ENCODE measurements at regions not wholly inside any gene's neighbourhood (a gene's known extent, or its start where the extent isn't known, plus 50 kb on each side); places are given as distances from the start of the nearest gene placed in this dataset.
A peak's percentile ranks its signal among the peaks of the same experiment; 100 is the strongest.

DNA sequence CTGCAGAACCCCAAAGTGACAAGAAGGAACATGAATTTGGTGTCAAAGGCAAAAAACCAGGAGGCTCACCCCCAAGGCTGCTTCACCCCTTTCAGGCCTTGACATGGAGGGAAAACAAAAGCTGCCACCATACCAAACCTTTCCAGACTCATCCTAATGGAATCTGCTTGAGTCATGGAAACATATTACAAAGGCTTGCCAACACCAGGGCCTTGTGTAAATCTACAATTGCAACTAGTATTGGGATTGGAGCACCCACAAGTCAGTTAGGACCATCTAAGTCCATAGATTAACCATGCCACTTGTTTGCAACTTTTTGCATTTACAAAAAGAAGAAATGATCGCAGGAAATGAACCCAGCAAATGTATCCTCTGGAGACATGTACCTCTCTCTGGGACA, 297.6 kb downstream of the CDCA7 start:
- in situ Hi-C loops (cut with HindIII; ENCODE audit: low pct_unique_long_range_greater_than_20kb, low sequenced_read_pairs), result no loop called here
- no peak for DNase-seq (ENCODE audit: low read depth, low spot score)

DNA sequence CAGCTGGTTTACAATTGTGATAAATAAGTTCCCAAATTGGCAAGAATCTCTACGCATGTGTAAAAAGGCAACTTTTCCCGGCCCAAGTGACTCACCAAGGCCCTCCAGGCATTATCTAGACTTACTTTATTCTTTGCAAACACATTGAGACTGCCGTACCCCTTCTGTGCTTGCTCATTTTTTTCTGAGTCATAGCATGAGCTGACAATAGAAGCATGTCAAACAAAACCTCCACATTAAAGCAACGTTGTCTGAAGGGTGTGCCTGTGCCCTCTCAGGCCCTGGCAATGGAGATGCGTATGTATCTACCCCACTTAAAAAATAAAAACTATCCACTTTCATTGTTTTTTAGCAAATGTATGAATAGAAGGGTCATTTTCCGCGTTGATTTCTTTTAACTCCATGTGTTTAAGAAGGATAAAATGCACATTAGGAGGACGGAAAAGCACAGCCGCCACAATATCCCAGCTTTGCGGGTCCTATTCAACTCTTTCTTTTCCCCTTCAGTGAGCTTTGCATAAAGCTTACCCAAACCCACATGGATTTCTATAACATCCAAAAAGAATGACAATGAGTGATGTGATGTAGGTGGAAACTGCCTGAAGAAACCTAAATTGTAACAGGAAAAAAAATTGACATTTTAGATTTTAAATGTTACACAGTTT, 298.2 kb downstream of the CDCA7 start:
- in situ Hi-C loops (cut with HindIII; ENCODE audit: low pct_unique_long_range_greater_than_20kb, low sequenced_read_pairs), result no loop called here
- peak; percentile 45 for DNase-seq (ENCODE audit: low read depth, low spot score)

- DNase-seq (ENCODE audit: low read depth, low spot score), result no peak
- in situ Hi-C loops (cut with HindIII; ENCODE audit: low pct_unique_long_range_greater_than_20kb, low sequenced_read_pairs), result no loop called here
Observed at GRCh38 chr2:173653432-173653805, 298.7 kb downstream of the CDCA7 start.

DNA sequence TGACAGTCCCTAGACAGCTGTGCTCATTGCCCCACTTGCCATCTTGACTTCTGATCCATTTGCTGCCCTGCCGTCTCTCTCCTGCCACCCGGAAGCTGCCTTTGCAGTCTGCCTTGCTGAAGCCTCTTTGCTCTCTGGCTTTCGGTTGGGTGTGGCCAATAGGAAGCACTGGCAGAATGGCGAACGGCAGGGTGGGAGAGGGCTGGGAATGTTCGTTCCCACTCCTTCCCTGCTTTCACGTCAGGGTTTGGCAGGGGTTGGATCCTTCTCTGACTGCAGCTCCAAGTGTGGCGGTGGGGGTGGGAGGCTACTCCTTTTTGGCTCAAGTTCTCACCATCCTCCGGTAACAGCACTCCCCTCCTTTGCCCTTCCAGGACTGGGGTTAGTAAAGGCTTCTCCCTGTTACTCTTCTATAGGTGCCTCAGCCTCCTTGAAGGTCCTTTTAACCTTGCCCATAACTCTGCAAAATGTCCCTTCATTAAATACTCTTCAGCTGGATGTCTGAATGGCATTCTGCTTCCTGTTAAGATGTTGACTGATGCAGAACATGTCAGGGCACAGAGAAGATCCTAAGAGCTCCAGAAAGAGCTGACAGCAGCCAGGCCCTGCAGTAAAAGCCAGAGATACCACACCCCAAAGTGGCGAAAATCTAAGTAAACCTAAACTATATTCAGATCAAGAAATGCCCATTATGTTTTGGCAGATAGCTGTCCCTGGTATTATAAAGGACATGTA, 299.7 kb downstream of the CDCA7 start:
- DNase-seq (ENCODE audit: low read depth, low spot score), result no peak
- in situ Hi-C loops (cut with HindIII; ENCODE audit: low pct_unique_long_range_greater_than_20kb, low sequenced_read_pairs), result no loop called here

DNA sequence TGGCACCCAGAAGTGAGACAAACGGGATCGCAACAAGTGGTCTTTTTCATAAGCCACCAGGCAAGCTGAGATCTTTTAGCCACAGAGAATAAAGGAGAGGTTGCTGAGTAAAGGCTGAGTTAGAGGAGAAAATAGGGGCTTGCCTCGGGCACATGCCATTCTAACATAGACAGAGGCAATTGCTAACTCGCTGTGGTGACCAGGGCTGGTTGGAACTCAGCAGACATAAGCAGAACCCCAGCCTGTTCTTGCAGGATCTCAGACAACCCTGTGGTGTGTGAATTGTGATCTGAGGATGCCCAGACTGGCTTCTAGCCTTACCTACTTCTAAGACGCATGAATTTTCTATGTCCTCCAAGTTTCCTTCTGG, 300.2 kb downstream of the CDCA7 start:
- in situ Hi-C loops (cut with HindIII; ENCODE audit: low pct_unique_long_range_greater_than_20kb, low sequenced_read_pairs), result no loop called here
- no peak for DNase-seq (ENCODE audit: low read depth, low spot score)

DNA sequence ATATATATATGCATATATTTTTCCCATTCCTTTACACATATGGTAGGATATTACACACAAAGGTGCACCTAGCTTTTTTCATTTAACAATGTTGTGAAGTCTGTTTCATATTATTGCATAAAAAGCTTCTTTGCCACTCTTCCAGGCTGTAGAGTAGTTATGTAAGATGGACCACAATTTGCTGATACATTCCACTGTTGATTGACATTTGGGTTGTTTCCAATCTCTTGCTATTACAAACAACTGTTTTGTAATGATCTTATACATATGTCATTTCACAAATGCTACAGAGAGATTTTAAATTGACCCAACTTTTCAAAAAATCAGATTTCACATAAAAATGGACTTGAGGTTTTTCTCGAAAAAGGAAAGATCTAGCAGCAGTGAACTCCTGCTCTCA, 301.4 kb downstream of the CDCA7 start:
- DNase-seq (ENCODE audit: low read depth, low spot score), result no peak
- in situ Hi-C loops (cut with HindIII; ENCODE audit: low pct_unique_long_range_greater_than_20kb, low sequenced_read_pairs), result no loop called here

GRCh38 chr2:173657996-173658717, 303.5 kb downstream of the CDCA7 start:
- in situ Hi-C loops (cut with HindIII; ENCODE audit: low pct_unique_long_range_greater_than_20kb, low sequenced_read_pairs), result no loop called here
- no peak for DNase-seq (ENCODE audit: low read depth, low spot score)

DNA sequence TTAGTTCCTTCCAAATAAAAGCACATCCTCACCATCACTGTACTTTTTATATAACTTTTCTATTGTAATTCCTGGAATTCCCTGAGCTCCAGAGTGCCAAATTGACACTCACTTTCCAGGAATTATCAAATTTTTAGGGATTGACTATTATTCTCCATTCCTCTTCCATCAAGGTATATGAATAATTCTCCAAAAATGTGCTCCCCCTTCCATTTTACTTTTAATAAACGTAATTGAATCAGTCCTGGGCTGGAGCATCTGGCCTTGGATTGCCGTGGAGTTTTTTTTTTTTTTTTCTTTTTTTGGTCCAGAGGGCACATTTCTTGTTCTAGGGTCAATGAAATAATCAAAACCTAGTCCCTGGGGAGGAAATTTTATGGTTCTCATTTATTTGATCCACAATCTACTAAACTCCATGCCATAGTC, 304.3 kb downstream of the CDCA7 start:
- DNase-seq (ENCODE audit: low read depth, low spot score), result no peak

DNA sequence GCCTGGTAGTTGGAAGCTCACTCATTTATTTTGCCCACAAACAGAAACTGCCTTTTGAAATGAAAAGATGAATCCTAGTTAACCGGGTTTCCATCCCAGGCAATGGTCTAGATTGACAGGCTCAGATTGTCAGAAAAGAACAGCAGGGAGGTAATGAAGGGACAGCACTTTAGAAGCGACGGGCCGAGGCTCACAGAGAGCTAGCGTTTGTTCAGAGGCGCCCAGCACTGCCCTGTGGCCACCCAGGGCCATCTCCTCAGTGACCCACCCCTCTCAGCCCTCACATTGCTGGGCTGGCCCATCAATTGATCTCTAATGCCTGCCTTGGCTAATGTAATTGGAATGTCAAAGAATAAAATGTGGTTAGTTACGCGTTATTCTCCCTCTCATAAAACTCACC, 304.8 kb downstream of the CDCA7 start:
- in situ Hi-C loops (cut with HindIII; ENCODE audit: low pct_unique_long_range_greater_than_20kb, low sequenced_read_pairs), result no loop called here

More for the DNA sequence above, 304.3 kb downstream of the CDCA7 start:
- in situ Hi-C loops (cut with HindIII; ENCODE audit: low pct_unique_long_range_greater_than_20kb, low sequenced_read_pairs), result no loop called here

GRCh38 chr2:173661586-173661985, 303.6 kb downstream of the SP3 start:
- in situ Hi-C loops (cut with HindIII; ENCODE audit: low pct_unique_long_range_greater_than_20kb, low sequenced_read_pairs), result no loop called here
- no peak for DNase-seq (ENCODE audit: low read depth, low spot score)

More for the DNA sequence above, 304.8 kb downstream of the CDCA7 start:
- no peak for DNase-seq (ENCODE audit: low read depth, low spot score)

DNA sequence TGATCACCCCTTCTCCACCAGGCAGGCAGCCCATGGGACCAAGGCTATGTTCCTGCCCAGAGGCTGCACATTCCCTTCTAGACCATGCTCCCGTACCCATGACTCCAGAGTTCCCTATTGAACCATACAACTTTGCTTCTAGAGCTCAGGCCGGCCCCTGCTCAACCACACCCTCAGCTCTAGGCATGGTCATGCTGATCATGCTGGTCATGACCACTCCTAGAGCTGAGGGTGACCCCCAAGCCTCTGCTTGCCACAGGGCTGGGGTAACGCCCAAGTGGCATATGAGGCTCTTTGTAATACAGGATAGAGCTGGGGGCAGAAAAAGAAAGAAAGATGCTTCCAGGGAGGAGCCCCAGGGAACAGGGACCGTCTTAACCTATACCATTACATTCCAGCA, 301.8 kb downstream of the SP3 start:
- no peak for DNase-seq (ENCODE audit: low read depth, low spot score)
- in situ Hi-C loops (cut with HindIII; ENCODE audit: low pct_unique_long_range_greater_than_20kb, low sequenced_read_pairs), result no loop called here

DNA sequence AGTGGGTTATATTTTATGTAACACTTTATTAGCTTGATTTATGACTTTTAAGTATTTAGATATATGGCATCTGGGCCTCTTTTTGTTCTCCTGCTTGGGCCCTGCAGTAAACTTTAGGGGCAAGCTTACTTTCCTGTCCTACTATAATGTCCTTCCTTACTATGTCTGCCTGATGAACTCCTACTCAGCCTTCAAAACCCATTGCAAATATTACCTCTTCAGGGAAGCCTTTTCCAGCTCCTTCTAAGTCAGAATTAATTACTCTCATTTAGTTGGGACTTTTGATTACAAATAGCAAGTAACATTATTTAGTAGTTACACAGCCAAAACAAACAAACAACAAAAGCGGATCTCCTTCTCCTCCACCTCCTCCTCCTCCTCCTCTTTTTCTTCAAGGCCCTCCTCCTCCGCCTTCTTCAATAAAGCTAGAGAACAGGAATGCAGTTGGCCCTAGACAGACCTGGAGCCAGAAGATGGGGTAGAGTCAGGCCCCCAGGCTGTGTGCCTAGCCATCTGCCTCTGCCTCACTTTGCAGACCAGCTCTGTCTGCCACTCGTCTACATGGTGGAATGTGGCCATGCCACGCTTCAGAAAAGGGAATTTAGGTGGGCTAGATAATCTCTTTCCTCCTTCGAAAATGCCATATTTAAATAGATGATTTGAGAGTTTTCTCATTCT, 301.2 kb downstream of the SP3 start:
- in situ Hi-C loops (cut with HindIII; ENCODE audit: low pct_unique_long_range_greater_than_20kb, low sequenced_read_pairs), result no loop called here
- no peak for DNase-seq (ENCODE audit: low read depth, low spot score)

- DNase-seq (ENCODE audit: low read depth, low spot score), result no peak
- in situ Hi-C loops (cut with HindIII; ENCODE audit: low pct_unique_long_range_greater_than_20kb, low sequenced_read_pairs), result no loop called here
Observed at GRCh38 chr2:173664513-173664910, 300.7 kb downstream of the SP3 start.

- DNase-seq (ENCODE audit: low read depth, low spot score), result no peak
- in situ Hi-C loops (cut with HindIII; ENCODE audit: low pct_unique_long_range_greater_than_20kb, low sequenced_read_pairs), result no loop called here
Observed at GRCh38 chr2:173666171-173666888, 298.8 kb downstream of the SP3 start.

- no peak for DNase-seq (ENCODE audit: low read depth, low spot score)
- in situ Hi-C loops (cut with HindIII; ENCODE audit: low pct_unique_long_range_greater_than_20kb, low sequenced_read_pairs), result no loop called here
Observed at GRCh38 chr2:173667014-173667413, 298.2 kb downstream of the SP3 start.

GRCh38 chr2:173667415-173667814, 297.8 kb downstream of the SP3 start:
- no peak for DNase-seq (ENCODE audit: low read depth, low spot score)
- in situ Hi-C loops (cut with HindIII; ENCODE audit: low pct_unique_long_range_greater_than_20kb, low sequenced_read_pairs), result no loop called here

GRCh38 chr2:173669271-173669853, 295.8 kb downstream of the SP3 start:
- DNase-seq (ENCODE audit: low read depth, low spot score), result no peak
- in situ Hi-C loops (cut with HindIII; ENCODE audit: low pct_unique_long_range_greater_than_20kb, low sequenced_read_pairs), result no loop called here
